ENCODE measurements at regions not wholly inside any gene's neighbourhood (a gene's known extent, or its start where the extent isn't known, plus 50 kb on each side); places are given as distances from the start of the nearest gene placed in this dataset.
A peak's percentile ranks its signal among the peaks of the same experiment; 100 is the strongest.
"Not testable (repeated sequence)": the region's sequence is repeated elsewhere in the genome, so short reads cannot be mapped to it uniquely, and the experiment has no call there.

GRCh38 chr5:17081142-17081541 is 136.3 kb upstream of the BASP1 start:
- H3K9me1 ChIP-seq (replicated peaks; ENCODE audit: control insufficient read depth, extremely low read depth, insufficient read depth, low read length): no peaks in the 10 kb centered on the region
- H3K4me1 ChIP-seq (ENCODE audit: control insufficient read depth, extremely low read depth, insufficient read depth, low read length): peaks cover 39% of the 10 kb centered on the region
- no peaks in the 10 kb centered on the region for H4K20me1 ChIP-seq (replicated peaks; ENCODE audit: control insufficient read depth, extremely low read depth, insufficient read depth, low read length)
- no peak overlapping the region for H3K4me3 ChIP-seq (replicated peaks in 1 of 3; ENCODE audit: insufficient read depth in 1 of 3, low read depth in 1 of 3, low read length in 3 of 3)
- FAIRE-seq: no peak
- H3K27me3 ChIP-seq (ENCODE audit: control insufficient read depth in 2 of 2, insufficient read depth in 2 of 2, low read length in 2 of 2): no peaks in the 10 kb centered on the region
- no peak overlapping the region for H3K4me2 ChIP-seq (ENCODE audit: insufficient read depth, low read length)
- dilution Hi-C loops (cut with MboI; ENCODE audit: extremely low pct_ligation_motif_present, low sequenced_read_pairs): no loop called here
- no peaks in the 10 kb centered on the region for H3K9me3 ChIP-seq (replicated peaks; ENCODE audit: control insufficient read depth, insufficient read depth, low read length)
- intact Hi-C loops (cut with micrococcal nuclease): no loop called here
- BruUV-seq (replicated peaks): no TSS peak
- peak overlapping the region; percentile 80 for H3K27ac ChIP-seq (ENCODE audit: insufficient read depth, low read depth, low read length)
- H3K9ac ChIP-seq (replicated peaks; ENCODE audit: extremely low read depth, insufficient read depth, low read length): no peak overlapping the region
- H3K36me3 ChIP-seq (ENCODE audit: control insufficient read depth in 2 of 2, extremely low read depth in 1 of 2, insufficient read depth in 2 of 2, low read length in 2 of 2): no peaks in the 10 kb centered on the region
- ChIA-PET POLR2A (no interaction called here), CTCF (interaction anchor here (2.9 to 3.7 kb wide), 3 partner anchors 51 to 148 kb away, joined by 23 to 44 read pairs (median 27); no protein-coding TSS in a partner anchor)
- H3K79me2 ChIP-seq (ENCODE audit: control insufficient read depth, insufficient read depth, low read length): no peaks in the 10 kb centered on the region
- DNase-seq (ENCODE audit: low read depth, low spot score): no peak
- no peak for TF ChIP-seq JUN (IDR thresholded peaks at IDR 0.05; ENCODE audit: borderline replicate concordance, insufficient read depth, insufficient read length, low read depth)
- H2AFZ ChIP-seq (ENCODE audit: low read depth, low read length): peak overlapping the region; percentile 87

- H4K20me1 ChIP-seq (replicated peaks; ENCODE audit: control insufficient read depth, extremely low read depth, insufficient read depth, low read length); H3K9ac ChIP-seq (replicated peaks; ENCODE audit: extremely low read depth, insufficient read depth, low read length); dilution Hi-C loops (cut with MboI; ENCODE audit: extremely low pct_ligation_motif_present, low sequenced_read_pairs); DNase-seq (ENCODE audit: low read depth, low spot score); intact Hi-C loops (cut with micrococcal nuclease); POLR2A ChIA-PET; H3K27me3 ChIP-seq (ENCODE audit: control insufficient read depth in 2 of 2, insufficient read depth in 2 of 2, low read length in 2 of 2); BruUV-seq (replicated peaks); H3K4me2 ChIP-seq (ENCODE audit: insufficient read depth, low read length); H2AFZ ChIP-seq (ENCODE audit: low read depth, low read length); FAIRE-seq; H3K27ac ChIP-seq (ENCODE audit: insufficient read depth, low read depth, low read length); H3K4me3 ChIP-seq (replicated peaks in 1 of 3; ENCODE audit: insufficient read depth in 1 of 3, low read depth in 1 of 3, low read length in 3 of 3); H3K79me2 ChIP-seq (ENCODE audit: control insufficient read depth, insufficient read depth, low read length); H3K9me1 ChIP-seq (replicated peaks; ENCODE audit: control insufficient read depth, extremely low read depth, insufficient read depth, low read length); H3K36me3 ChIP-seq (ENCODE audit: control insufficient read depth in 2 of 2, extremely low read depth in 1 of 2, insufficient read depth in 2 of 2, low read length in 2 of 2); H3K9me3 ChIP-seq (replicated peaks; ENCODE audit: control insufficient read depth, insufficient read depth, low read length): not testable (repeated sequence)
- CTCF ChIA-PET: interaction anchor here (1.0 kb wide), 1 partner anchor 50 kb away, joined by 4 read pairs; no protein-coding TSS in a partner anchor
- peaks cover 25% of the 10 kb centered on the region for H3K4me1 ChIP-seq (ENCODE audit: control insufficient read depth, extremely low read depth, insufficient read depth, low read length)
Measured at GRCh38 chr5:17083276-17083675, 134.2 kb upstream of the BASP1 start.

GRCh38 chr5:17087035-17087434 is 130.4 kb upstream of the BASP1 start:
- Histone ChIP-seq H2AFZ (ENCODE audit: low read depth, low read length) (no peak overlapping the region), H3K36me3 (ENCODE audit: control insufficient read depth in 2 of 2, extremely low read depth in 1 of 2, insufficient read depth in 2 of 2, low read length in 2 of 2) (no peaks in the 10 kb centered on the region), H3K9me3 (replicated peaks; ENCODE audit: control insufficient read depth, insufficient read depth, low read length) (no peaks in the 10 kb centered on the region), H3K4me2 (ENCODE audit: insufficient read depth, low read length) (no peak overlapping the region), H3K27me3 (ENCODE audit: control insufficient read depth in 2 of 2, insufficient read depth in 2 of 2, low read length in 2 of 2) (no peaks in the 10 kb centered on the region), H3K9ac (replicated peaks; ENCODE audit: extremely low read depth, insufficient read depth, low read length) (no peak overlapping the region), H4K20me1 (replicated peaks; ENCODE audit: control insufficient read depth, extremely low read depth, insufficient read depth, low read length) (no peaks in the 10 kb centered on the region), H3K27ac (ENCODE audit: insufficient read depth, low read depth, low read length) (no peak overlapping the region), H3K4me3 (replicated peaks in 1 of 3; ENCODE audit: insufficient read depth in 1 of 3, low read depth in 1 of 3, low read length in 3 of 3) (no peak overlapping the region), H3K4me1 (ENCODE audit: control insufficient read depth, extremely low read depth, insufficient read depth, low read length) (no peaks in the 10 kb centered on the region), H3K79me2 (ENCODE audit: control insufficient read depth, insufficient read depth, low read length) (no peaks in the 10 kb centered on the region), H3K9me1 (replicated peaks; ENCODE audit: control insufficient read depth, extremely low read depth, insufficient read depth, low read length) (no peaks in the 10 kb centered on the region)
- DNase-seq (ENCODE audit: low read depth, low spot score) (no peak), FAIRE-seq (no peak)
- dilution Hi-C loops (cut with MboI; ENCODE audit: extremely low pct_ligation_motif_present, low sequenced_read_pairs): no loop called here
- ChIA-PET POLR2A (no interaction called here), CTCF (no interaction called here)
- intact Hi-C loops (cut with micrococcal nuclease): no loop called here
- BruUV-seq (replicated peaks): no TSS peak
- TF ChIP-seq POLR2AphosphoS5 (IDR thresholded peaks at IDR 0.05; ENCODE audit: insufficient read depth, low read depth, low read length): no peak
- no peak for TF ChIP-seq EZH2 (IDR thresholded peaks at IDR 0.05; ENCODE audit: borderline replicate concordance, low read depth, low read length, severe bottlenecking)
- no peak for TF ChIP-seq MAX (IDR thresholded peaks at IDR 0.05; ENCODE audit: insufficient read depth, insufficient read length)
- TF ChIP-seq, protein P1, sequence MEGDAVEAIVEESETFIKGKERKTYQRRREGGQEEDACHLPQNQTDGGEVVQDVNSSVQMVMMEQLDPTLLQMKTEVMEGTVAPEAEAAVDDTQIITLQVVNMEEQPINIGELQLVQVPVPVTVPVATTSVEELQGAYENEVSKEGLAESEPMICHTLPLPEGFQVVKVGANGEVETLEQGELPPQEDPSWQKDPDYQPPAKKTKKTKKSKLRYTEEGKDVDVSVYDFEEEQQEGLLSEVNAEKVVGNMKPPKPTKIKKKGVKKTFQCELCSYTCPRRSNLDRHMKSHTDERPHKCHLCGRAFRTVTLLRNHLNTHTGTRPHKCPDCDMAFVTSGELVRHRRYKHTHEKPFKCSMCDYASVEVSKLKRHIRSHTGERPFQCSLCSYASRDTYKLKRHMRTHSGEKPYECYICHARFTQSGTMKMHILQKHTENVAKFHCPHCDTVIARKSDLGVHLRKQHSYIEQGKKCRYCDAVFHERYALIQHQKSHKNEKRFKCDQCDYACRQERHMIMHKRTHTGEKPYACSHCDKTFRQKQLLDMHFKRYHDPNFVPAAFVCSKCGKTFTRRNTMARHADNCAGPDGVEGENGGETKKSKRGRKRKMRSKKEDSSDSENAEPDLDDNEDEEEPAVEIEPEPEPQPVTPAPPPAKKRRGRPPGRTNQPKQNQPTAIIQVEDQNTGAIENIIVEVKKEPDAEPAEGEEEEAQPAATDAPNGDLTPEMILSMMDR (IDR thresholded peaks at IDR 0.05; ENCODE audit: extremely low read depth in 1 of 2, insufficient read depth in 1 of 2, low read depth in 1 of 2, low read length in 2 of 2): no peak
- no peak for TF ChIP-seq GATA2 (IDR thresholded peaks at IDR 0.05; ENCODE audit: insufficient read depth, insufficient read length, low read depth, low read length)
- TF ChIP-seq MYC (IDR thresholded peaks at IDR 0.05; ENCODE audit: low read depth, low read length): no peak
- TF ChIP-seq POLR2A (IDR thresholded peaks at IDR 0.05; ENCODE audit: low read depth, low read length): no peak

Measured in endothelial cell of umbilical vein (primary cell).